ENCODE measurements at regions not wholly inside any gene's neighbourhood (a gene's known extent, or its start where the extent isn't known, plus 50 kb on each side); places are given as distances from the start of the nearest gene placed in this dataset.

GRCh38 chr10:130807721-130808120 is 503.8 kb downstream of the TCERG1L start:
- TF ChIP-seq CTCF (IDR thresholded peaks at IDR 0.05) (no peak), POLR2A (IDR thresholded peaks at IDR 0.05) (no peak)
